GM23248 (cell line): ENCODE measurements at regions not wholly inside any gene's neighbourhood (a gene's known extent, or its start where the extent isn't known, plus 50 kb on each side); places are given as distances from the start of the nearest gene placed in this dataset.
"Not testable (repeated sequence)": the region's sequence is repeated elsewhere in the genome, so short reads cannot be mapped to it uniquely, and the experiment has no call there.

ENCODE experiments used
- EZH2 ChIP-seq: fragments of 200-600 bp; sonication (generic); IDR thresholded peaks from 2 replicates; pipeline ENCODE4 v1.6.1; 2018; ENCODE audit warnings: antibody characterized with exemption, mild to moderate bottlenecking; ENCODE audit not compliant: insufficient read depth, poor library complexity, severe bottlenecking
- EZH2phosphoT487 ChIP-seq: fragments of 200-600 bp; sonication (generic); IDR thresholded peaks from 2 replicates; pipeline ENCODE4 v1.6.1; 2018; ENCODE audit warnings: antibody characterized with exemption, moderate library complexity, mild to moderate bottlenecking, low read depth; ENCODE audit not compliant: insufficient read depth

GRCh38 chr20:47957989-47958801 is 172.9 kb upstream of the SULF2 start:
- not testable (repeated sequence) for TF ChIP-seq EZH2, EZH2phosphoT487
